H9 (cell line): ENCODE measurements at regions not wholly inside any gene's neighbourhood (a gene's known extent, or its start where the extent isn't known, plus 50 kb on each side); places are given as distances from the start of the nearest gene placed in this dataset.

Experiments used
- DNase-seq: peaks from one replicate; pipeline ENCODE4 v3.0.0-alpha.2; 2017
- H2AFZ ChIP-seq: one replicate; pipeline ENCODE4 v1.6.1; 2013; ENCODE audit warnings: mild to moderate bottlenecking, low read length, control low read depth, moderate library complexity
- H2AK5ac ChIP-seq: 2 replicates; pipeline ENCODE4 v1.6.1; 2013; ENCODE audit warnings: low read length, control low read depth, mixed read lengths; ENCODE audit not compliant: insufficient read length
- H2BK120ac ChIP-seq: one replicate; pipeline ENCODE4 v1.6.1; 2013; ENCODE audit warnings: low read depth, mild to moderate bottlenecking, low read length, control low read depth, inconsistent platforms; ENCODE audit not compliant: poor library complexity, severe bottlenecking
- H2BK12ac ChIP-seq: 2 replicates; pipeline ENCODE4 v1.6.1; 2013; ENCODE audit warnings: low read length, control low read depth, mixed read lengths, low read depth; ENCODE audit not compliant: insufficient read length
- H2BK15ac ChIP-seq: 2 replicates; pipeline ENCODE4 v1.6.1; 2013; ENCODE audit warnings: low read depth, low read length, control low read depth
- H2BK20ac ChIP-seq: one replicate; pipeline ENCODE4 v1.6.1; 2013; ENCODE audit warnings: low read depth, mild to moderate bottlenecking, low read length, control low read depth, inconsistent platforms; ENCODE audit not compliant: poor library complexity, severe bottlenecking
- H2BK5ac ChIP-seq: 2 replicates; pipeline ENCODE4 v1.6.1; 2013; ENCODE audit warnings: low read length, control low read depth, mixed read lengths; ENCODE audit not compliant: insufficient read length
- H3K14ac ChIP-seq: 2 replicates; pipeline ENCODE4 v1.6.1; 2013; ENCODE audit warnings: low read length, control low read depth; ENCODE audit not compliant: insufficient read depth
- H3K18ac ChIP-seq: 2 replicates; pipeline ENCODE4 v1.6.1; 2013; ENCODE audit warnings: low read depth, mild to moderate bottlenecking, mixed read lengths, low read length, control low read depth; ENCODE audit not compliant: insufficient read length
- H3K23ac ChIP-seq: 2 replicates; pipeline ENCODE4 v1.6.1; 2013; ENCODE audit warnings: low read length, control low read depth, mixed read lengths, low read depth; ENCODE audit not compliant: insufficient read length
- H3K23me2 ChIP-seq: 2 replicates; pipeline ENCODE4 v1.6.1; 2013; ENCODE audit warnings: low read depth, mild to moderate bottlenecking, mixed read lengths, low read length, control low read depth; ENCODE audit not compliant: insufficient read length, poor library complexity, severe bottlenecking
- H3K27ac ChIP-seq: 2 replicates; pipeline ENCODE4 v1.5.1; 2013; ENCODE audit warnings: low read length, control low read depth, mixed read lengths, low read depth; ENCODE audit not compliant: insufficient read length
- H3K27me3 ChIP-seq: 2 replicates; pipeline ENCODE4 v1.6.1; 2013; ENCODE audit warnings: low read length, control low read depth, inconsistent platforms; ENCODE audit not compliant: insufficient read depth
- H3K4ac ChIP-seq: 2 replicates; pipeline ENCODE4 v1.6.1; 2013; ENCODE audit warnings: low read depth, mild to moderate bottlenecking, control low read depth, inconsistent platforms, low read length, moderate library complexity
- H3K4me1 ChIP-seq: 2 replicates; pipeline ENCODE4 v1.6.1; 2013; ENCODE audit warnings: low read length, control low read depth, inconsistent platforms; ENCODE audit not compliant: insufficient read depth
- H3K4me2 ChIP-seq: 2 replicates; pipeline ENCODE4 v1.6.1; 2013; ENCODE audit warnings: low read length, control low read depth, mixed read lengths; ENCODE audit not compliant: insufficient read length, insufficient read depth
- H3K56ac ChIP-seq: 2 replicates; pipeline ENCODE4 v1.6.1; 2013; ENCODE audit warnings: low read depth, mild to moderate bottlenecking, mixed read lengths, low read length, control low read depth; ENCODE audit not compliant: insufficient read length
- H3K79me1 ChIP-seq: 2 replicates; pipeline ENCODE4 v1.6.1; 2013; ENCODE audit warnings: low read depth, mild to moderate bottlenecking, moderate library complexity, low read length, control low read depth, inconsistent platforms; ENCODE audit not compliant: insufficient read depth, poor library complexity, severe bottlenecking
- H3K79me2 ChIP-seq: 2 replicates; pipeline ENCODE4 v1.6.1; 2013; ENCODE audit warnings: low read length, control low read depth, inconsistent platforms; ENCODE audit not compliant: insufficient read depth
- H3K9ac ChIP-seq: 2 replicates; pipeline ENCODE4 v1.6.1; 2013; ENCODE audit warnings: low read length, control low read depth, mixed read lengths; ENCODE audit not compliant: insufficient read length; ENCODE audit errors: extremely low read depth
- H3K9me3 ChIP-seq: one replicate; pipeline ENCODE4 v1.6.1; 2013; ENCODE audit warnings: low read depth, low read length, inconsistent platforms; ENCODE audit not compliant: control insufficient read depth
- H3T11ph ChIP-seq: one replicate; pipeline ENCODE4 v1.6.1; 2013; ENCODE audit warnings: mild to moderate bottlenecking, low read length, control low read depth, inconsistent platforms
- H4K20me1 ChIP-seq: one replicate; pipeline ENCODE4 v1.6.1; 2013; ENCODE audit not compliant: control insufficient read depth, insufficient read length, insufficient read depth
- H4K5ac ChIP-seq: 2 replicates; pipeline ENCODE4 v1.6.1; 2013; ENCODE audit warnings: low read depth, mild to moderate bottlenecking, mixed read lengths, low read length, control low read depth; ENCODE audit not compliant: insufficient read length
- H4K8ac ChIP-seq: replicated peaks from 2 replicates; pipeline ENCODE4 v1.6.1; 2013; ENCODE audit warnings: low read length, control low read depth, mixed read lengths, low read depth; ENCODE audit not compliant: insufficient read length
- H4K91ac ChIP-seq: 2 replicates; pipeline ENCODE4 v1.6.1; 2013; ENCODE audit warnings: low read depth, mild to moderate bottlenecking, moderate library complexity, mixed read lengths, low read length, control low read depth; ENCODE audit not compliant: insufficient read length
- H3K27ac Mint-ChIP-seq, 3 experiments: 2 replicates in 2 of 3; 3 replicates in 1 of 3; pipeline ENCODE4 v1.8.0; 2020 to 2021; ENCODE audit warnings: mixed read lengths in 3 of 3, mild to moderate bottlenecking in 1 of 3, moderate library complexity in 1 of 3
- H3K27me3 Mint-ChIP-seq: 2 replicates; pipeline ENCODE4 v1.8.0; 2021; ENCODE audit warnings: low read depth, mild to moderate bottlenecking, moderate library complexity, mixed read lengths
- H3K36me3 Mint-ChIP-seq, 3 experiments: 2 replicates in 2 of 3; 3 replicates in 1 of 3; pipeline ENCODE4 v1.8.0; 2020 to 2021; ENCODE audit warnings: low read depth in 3 of 3, mixed read lengths in 3 of 3; ENCODE audit not compliant: insufficient read depth in 1 of 3
- H3K4me1 Mint-ChIP-seq, 2 experiments: 2 replicates each; pipeline ENCODE4 v1.8.0; 2020; ENCODE audit warnings: mixed read lengths in 2 of 2
- H3K4me3 Mint-ChIP-seq, 2 experiments: 2 replicates in 1 of 2; 3 replicates in 1 of 2; pipeline ENCODE4 v1.8.0; 2020 to 2021; ENCODE audit warnings: mild to moderate bottlenecking in 2 of 2, mixed read lengths in 2 of 2, moderate library complexity in 1 of 2
- H3K9me3 Mint-ChIP-seq, 2 experiments: 2 replicates in 1 of 2; 3 replicates in 1 of 2; pipeline ENCODE4 v1.8.0; 2020; ENCODE audit warnings: mild to moderate bottlenecking in 2 of 2, mixed read lengths in 2 of 2, moderate library complexity in 1 of 2
- CTCF ChIP-seq: fragments of 200-600 bp; sonication (generic); conservative IDR thresholded peaks from 3 replicates; pipeline ENCODE4 v1.8.0; 2021; ENCODE audit warnings: antibody characterized with exemption, mild to moderate bottlenecking
- WGBS: extraction: QIAGEN DNeasy Blood & Tissue Kit; methylation state at CpG from one replicate; pipeline ENCODE4 v1.1.7; 2013; ENCODE audit warnings: missing lambda C conversion rate, low lambda C conversion rate, mixed read lengths; ENCODE audit not compliant: insufficient read length; ENCODE audit errors: extremely low coverage; 5-methylcytosine and 5-hydroxymethylcytosine counted together

DNA sequence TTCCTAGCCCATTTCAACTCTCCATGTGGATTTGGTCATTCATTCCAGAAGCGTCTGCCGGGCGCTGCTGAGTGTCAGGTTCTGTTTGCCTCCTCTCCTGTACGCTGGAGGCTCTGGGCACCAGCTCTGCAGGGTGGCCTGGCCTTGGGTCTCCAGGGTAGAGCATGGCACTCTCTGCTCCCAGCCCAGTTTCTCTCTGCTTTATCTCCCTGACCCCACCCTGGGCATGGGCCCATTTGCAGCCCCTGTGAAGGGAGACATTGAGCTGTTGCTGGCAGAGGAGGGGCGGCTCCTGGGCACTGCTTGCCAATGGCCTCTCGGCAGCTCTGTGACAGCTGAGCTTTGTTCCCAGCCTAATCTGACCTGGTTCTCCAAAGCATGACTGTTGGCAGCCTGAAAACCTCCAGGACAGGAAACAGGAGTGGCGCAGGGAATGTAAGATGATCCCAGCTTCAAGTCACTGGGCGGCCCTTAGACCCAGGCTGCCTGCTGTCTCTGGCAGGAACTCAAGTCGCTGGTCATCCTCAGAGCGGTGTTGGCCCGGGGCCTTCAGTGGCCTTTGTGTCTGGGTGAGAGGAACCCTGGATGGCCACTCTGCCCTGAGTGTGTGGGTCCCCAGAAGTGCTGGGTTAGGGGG lies 146.8 kb downstream of the SEC14L1 start:
- Histone ChIP-seq H4K91ac (no peak overlapping the region), H2AK5ac (no peak overlapping the region), H3K23me2 (peaks cover under 1% of the 10 kb centered on the region), H2BK5ac (no peak overlapping the region), H3K14ac (no peak overlapping the region; the same call in 1 of the 2 replicates), H4K20me1 (no peaks in the 10 kb centered on the region), H2AFZ (no peak overlapping the region), H3K79me2 (peaks cover 6% of the 10 kb centered on the region; the same call in 1 of the 2 replicates), H3T11ph (no peak overlapping the region), H2BK15ac (no peak overlapping the region), H3K27me3 (no peaks in the 10 kb centered on the region), H3K4me1 (peaks cover 3% of the 10 kb centered on the region; the same call in 1 of the 2 replicates), H4K8ac (no peak overlapping the region), H3K9me3 (no peaks in the 10 kb centered on the region), H3K18ac (no peak overlapping the region), H3K4me2 (no peak overlapping the region), H3K4ac (no peak overlapping the region), H3K27ac (no peak overlapping the region), H3K56ac (no peak overlapping the region), H3K9ac (no peak overlapping the region), H3K79me1 (no peaks in the 10 kb centered on the region), H2BK12ac (no peak overlapping the region), H2BK20ac (no peak overlapping the region), H2BK120ac (no peak overlapping the region), H4K5ac (no peak overlapping the region), H3K23ac (no peak overlapping the region)
- H3K36me3 Mint-ChIP-seq: peaks cover 0 to 14% (median 11%) of the 10 kb centered on the region in 3 experiments; a peak in 5 of 7 replicates
- H3K27me3 Mint-ChIP-seq: no peaks in the 10 kb centered on the region
- no peak overlapping the region for H3K4me3 Mint-ChIP-seq
- peaks cover 32 to 35% of the 10 kb centered on the region in 2 experiments for H3K4me1 Mint-ChIP-seq
- peak; percentile 83 for DNase-seq
- no CpG with 5 or more reads among the region's 11 CpGs for WGBS
- H3K27ac Mint-ChIP-seq: peak overlapping the region in 2 of 3 experiments; percentile 70 to 90; a peak in 4 of 7 replicates
- TF ChIP-seq CTCF: no peak
- H3K9me3 Mint-ChIP-seq: no peaks in the 10 kb centered on the region
